NCI-H748 (cell line): ENCODE measurements at regions not wholly inside any gene's neighbourhood (a gene's known extent, or its start where the extent isn't known, plus 50 kb on each side); places are given as distances from the start of the nearest gene placed in this dataset.

Experiments
- DNase-seq: peaks from one replicate; lab custom pipeline; 2025; ENCODE audit not compliant: unreplicated experiment; lab: John Stamatoyannopoulos, UW

DNA sequence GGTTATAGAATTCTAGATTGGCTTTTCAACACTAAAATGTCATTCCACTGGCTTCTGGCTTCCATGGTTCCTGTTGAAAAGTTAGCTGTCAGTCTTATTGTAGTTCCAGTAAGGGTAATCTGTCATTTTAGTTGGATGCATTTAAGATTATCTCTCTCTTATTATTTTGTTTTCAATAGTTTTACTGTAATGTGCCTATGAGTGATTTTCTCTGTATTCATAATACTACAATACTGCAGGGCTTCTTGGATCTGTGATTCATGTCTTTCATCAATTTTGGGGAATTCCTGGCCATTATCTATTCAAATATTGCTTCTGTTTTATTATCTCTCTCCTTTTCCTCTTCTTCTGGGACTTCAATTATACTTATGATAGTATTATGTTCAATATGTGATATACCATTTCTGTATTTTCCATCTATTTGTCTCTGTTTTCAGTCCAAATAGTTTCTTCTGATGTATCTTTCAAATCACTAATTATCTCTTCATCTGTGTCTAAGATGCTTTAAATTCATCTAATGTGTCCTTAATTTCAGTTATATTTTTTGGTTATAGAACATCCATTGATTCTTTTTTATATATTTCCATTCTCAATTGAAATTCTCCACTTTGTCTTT lies 101.5 kb downstream of the KCTD15 start:
- no peak for DNase-seq

DNA sequence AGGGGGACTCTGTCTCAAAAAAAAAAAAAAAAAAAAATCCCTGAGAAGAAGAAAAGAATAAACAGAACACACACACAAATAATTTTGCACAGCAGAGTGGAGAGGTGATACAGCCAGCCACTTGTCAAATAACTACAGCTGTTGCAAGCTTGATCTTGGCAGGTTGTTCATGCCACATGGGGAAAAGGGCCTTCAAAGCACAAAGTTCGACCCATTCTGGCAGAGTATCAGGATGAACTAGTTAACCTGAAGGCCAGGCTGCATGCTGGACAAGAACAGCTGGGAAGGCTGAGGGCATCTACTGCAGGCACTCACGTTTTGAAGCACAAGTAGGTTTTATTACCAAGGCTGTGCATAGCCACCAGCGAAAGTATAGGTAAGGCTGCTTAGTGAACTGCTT lies 104.1 kb downstream of the KCTD15 start:
- DNase-seq, result no peak

DNA sequence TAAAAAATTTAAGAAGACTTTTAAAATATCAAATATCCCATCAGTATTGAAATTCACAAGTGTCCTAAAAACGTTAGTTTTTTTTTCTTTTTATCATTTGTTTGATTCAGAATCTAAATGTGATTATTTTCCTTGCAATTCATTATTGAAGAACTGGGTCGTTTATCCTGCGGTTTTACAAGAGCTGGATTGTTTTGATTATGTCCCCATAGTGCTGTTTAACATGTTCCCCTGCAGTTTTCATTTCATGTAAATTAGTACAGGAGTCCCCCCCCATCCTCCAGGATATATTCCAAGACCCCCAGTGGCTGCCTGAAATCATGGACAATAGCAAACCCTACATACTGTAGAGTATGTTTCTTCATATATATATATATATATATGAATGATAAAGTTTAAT lies 105.7 kb downstream of the KCTD15 start:
- DNase-seq, result no peak

DNA sequence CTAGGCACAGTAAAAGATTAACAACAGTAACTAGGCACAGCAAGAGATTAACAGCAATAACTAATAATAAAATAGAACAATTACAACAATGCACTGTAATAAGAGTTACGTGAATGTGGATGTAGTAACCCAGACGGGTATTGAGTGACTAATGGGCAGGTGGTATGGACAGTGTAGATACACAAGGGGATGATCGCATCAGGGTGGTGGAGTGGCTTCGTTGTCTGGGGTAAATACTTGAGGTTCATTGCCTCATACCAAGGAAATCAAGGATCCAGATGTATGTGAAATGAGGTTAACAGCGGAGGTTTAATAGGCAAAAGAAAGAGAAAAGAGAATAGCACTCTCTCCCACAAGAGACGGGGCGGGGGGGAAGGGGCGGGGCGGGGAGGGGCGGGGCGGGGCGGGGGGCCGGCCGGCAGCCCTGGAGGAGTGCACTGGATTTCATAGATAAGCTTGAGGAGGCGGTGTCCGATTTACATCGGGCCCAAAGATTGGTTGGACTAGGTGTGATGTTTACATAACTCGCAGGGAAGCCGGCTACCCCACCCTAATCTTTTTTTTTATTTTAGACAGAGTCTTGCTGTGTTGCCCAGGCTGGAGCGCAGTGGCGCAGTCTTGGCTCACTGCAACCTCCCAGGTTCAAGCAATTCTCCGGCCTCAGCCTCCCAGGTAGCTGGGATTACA lies 106.3 kb downstream of the KCTD15 start:
- peak; percentile 36 for DNase-seq

DNA sequence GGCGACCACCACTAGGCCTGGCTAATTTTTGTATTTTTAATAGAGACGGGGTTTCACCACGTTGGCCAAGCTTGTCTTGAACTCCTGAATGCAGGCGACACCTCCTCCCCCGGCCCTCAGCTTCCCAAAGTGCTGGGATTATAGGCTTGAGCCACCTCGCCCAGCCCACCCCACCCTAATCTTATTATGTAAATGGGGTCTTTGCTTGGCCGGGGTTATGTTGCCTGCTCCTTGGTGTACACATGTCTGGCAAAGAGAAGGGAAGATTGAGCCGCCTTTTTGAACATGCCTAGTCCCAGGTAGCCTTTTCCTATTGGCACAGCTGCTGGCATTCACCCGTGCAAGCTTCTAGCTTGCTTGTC lies 106.8 kb downstream of the KCTD15 start:
- no peak for DNase-seq

DNA sequence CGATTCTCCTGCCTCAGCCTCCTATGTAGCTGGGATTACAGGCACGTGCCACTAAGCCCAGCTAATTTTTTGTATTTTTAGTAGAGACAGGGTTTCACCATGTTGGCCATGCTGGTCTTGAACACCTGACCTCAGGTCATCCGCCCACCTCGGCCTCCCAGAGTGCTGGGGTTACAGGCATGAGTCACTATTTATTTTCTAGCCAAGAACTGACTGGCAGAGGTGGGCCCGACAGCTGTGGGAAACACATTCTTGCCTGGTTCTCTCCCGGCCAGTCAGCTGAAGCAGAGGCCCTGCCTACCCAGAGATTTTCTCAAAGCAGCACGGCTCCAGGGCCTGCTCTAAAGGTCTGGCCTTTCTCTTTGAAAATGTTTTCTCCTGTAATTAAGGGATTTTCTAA lies 108.0 kb downstream of the KCTD15 start:
- DNase-seq, result no peak

DNA sequence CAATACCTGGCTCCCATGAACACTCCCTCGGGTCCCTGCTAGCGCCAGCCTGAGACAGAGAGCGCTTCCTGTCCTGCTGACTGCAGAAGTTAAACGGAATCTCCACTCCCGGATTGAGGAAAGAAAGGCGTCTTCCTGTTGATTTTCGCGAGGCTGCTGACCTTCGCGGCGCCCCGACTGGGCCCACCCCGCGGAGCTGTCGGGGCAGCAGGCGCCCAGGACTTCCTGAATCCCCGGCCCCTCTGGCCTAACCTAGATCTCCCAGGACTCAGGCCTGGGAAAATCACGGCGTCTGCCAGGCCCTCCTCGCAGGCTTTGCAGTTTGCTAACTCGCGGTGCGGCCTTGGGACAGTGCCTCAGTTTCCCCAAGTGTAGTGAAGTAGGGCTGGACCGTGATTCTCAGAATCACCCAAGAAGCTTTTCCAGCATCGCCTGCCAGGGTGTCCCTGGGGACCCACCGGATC lies 108.8 kb downstream of the KCTD15 start:
- DNase-seq, result peak; percentile 30

DNA sequence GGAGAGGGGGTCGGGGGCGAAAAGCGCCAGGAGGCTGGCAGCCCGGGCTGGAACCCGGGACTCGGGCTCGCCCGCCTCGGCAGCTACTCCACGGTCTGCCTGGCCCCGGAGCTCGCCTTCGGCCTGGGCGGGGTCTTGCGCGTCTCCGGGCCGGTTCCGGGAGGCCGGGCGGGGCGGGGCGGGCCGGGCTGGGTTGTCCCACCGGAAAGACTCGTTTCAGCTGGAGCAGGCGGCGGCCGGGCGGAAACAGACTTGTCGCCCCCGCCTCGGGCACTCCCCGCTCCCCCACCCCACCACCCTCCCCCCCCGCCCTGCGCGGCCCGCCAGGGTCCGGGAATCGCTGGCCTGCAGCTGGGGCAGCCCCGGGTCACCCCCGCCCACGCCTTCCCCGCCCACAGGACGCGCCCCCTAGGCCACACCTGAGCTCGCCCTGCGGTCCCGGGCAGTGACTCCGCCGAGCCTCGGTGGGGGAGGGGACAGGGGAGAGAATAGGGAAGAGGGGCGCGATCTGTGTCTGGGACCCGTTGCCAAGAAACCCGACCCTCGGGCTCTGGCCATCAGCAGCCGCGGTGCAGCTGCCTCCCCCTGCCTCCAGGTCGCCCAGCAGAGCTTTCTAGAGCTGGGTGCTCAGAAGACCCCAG lies 109.4 kb downstream of the KCTD15 start:
- peak; percentile 50 for DNase-seq

DNA sequence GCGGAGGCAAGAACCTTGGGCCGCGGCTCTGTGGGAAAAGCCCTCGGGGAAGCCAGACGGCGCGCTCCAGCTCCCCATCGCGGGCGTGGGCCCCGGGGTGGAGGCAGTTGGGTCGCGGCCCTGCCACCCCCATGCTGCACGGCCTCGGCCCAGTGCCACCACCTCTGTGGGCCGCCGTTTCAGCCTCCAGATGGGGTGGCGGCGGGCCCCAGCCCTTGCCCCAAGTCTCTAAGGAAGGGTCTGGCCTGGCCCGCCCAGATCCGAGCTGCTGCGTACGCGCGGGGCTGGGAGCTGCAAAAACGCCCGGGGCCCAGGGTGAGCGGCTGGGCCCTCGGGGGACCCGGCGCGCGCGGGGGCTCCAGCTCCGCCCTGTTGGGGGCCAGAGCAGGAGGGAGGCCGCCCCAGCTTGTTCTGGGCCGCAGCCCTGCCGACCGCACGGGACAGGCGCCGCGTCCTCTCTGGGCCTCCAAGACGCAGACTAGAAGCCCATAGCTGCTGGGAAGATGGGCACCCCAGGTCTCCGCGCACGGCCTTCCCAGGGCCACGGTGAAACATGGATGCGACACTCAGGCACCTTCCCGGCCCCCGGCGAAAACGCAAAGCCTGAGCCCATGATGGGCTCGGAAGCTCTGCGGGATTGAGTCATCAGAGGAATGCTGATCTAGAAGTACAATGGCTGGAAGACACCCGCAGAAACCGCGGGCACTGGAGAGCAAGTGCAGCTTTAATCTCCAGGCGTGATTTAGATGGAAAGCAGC lies 110.1 kb downstream of the KCTD15 start:
- DNase-seq, result peak; percentile 17

DNA sequence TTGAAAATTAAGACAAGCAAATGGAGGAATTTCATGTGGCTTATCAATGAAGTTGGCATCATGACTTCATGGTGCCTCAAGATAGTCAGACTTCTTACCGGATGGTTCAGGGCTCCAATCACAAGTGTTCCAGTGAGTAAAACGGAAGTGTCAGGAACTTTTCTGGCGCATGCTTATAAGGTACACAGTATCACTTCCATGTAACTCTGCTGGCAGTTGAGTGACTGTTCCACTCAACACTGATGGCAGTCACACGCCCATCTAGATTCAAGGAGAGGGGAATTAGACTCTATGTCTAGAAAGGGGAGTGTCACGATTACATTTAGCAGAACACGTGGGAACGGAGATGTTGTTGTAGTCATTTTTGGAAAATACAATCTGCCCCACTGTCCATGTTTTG lies 114.3 kb downstream of the KCTD15 start:
- no peak for DNase-seq

DNA sequence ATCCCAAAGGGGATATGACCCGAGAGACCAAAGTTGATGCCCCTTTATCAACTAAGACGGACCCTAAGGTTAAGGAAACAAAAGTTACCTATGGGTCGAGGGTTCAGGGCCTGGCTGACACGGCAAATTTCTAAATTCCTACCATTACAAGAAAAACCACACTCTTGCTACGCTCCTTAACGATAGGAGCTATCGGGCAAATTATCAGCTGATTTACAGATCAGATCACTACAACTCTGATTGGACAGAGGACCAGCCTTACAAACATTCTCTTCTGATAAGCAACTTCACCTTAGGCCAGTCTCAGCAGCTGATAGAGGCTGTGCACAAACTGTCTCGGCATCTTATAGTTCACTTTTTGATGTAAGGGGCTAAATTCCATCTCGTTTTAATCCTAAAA lies 117.9 kb downstream of the KCTD15 start:
- no peak for DNase-seq

DNA sequence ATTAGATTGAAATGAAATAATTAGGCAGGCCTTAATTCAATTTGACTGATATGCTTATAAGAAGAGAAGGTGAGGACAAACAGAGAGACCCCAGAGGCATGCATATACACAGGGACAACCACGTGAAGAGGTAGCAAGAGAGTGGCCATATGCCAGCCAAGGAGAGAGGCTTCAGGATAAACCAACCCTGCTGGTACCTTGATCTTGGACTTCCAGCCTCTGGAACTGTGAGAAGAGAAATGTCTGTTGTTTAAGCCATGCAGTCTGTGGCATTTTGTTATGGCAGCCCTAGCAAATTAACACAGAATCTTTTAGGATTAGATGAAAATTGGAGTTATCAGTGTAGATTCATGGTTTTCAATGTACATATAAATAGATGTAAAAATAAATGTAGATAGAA lies 120.1 kb downstream of the KCTD15 start:
- DNase-seq, result no peak

DNA sequence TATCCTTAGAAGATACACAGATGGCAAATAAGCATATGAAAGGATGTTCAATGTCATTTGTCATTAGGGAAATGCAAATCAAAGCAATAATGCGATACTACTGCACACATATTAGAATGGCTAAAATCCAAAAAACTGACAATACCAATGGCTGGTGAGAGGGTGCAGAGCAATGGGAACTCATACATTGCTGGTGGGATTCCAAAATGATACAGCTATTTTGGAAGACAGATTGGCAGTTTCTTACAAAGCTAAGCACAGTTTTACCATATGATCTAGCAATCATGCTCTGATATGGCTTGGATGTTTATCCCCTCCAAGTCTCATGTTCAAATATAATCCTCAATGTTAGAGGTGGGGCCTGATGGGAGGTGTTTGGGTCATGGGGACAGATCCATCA lies 122.6 kb downstream of the KCTD15 start:
- DNase-seq, result no peak

DNA sequence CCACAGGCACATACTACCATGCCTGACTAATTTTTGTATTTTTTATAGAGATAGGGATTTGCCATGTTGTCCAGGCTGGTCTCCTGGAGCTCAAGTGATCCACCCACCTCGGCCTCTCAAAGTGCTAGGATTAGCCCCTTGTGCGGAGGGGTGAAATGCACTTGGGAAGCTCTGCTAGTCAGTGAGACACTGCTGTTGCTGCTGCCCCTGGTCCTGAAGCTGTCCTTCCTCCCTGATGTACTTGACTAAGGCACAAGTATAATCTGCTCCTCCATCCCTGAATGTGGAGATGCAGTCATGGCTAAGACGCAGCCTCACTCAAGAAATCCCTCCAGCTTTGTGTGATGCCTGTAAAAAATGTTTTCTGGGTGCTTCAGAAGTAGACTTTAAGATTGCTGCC lies 124.5 kb downstream of the KCTD15 start:
- DNase-seq, result no peak

DNA sequence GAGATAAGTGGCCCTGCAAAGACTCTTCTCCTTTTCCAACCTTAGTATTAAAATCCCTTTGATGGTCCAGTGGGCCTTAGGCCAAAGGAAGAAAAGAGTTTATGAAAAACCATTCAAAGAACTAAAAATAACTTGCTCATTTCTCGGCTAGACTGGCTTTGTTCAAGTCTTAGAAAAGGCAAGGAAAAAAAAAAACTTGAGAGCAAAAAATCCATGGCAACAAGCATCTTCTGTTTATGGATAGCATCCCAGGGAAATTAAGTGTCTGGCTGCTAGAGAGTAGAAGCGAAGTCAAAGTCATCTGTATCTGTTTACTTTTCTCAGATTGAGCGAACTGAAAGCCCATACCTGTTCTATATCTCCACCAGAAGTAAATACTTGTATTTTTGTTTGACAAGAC lies 129.6 kb downstream of the KCTD15 start:
- no peak for DNase-seq

DNA sequence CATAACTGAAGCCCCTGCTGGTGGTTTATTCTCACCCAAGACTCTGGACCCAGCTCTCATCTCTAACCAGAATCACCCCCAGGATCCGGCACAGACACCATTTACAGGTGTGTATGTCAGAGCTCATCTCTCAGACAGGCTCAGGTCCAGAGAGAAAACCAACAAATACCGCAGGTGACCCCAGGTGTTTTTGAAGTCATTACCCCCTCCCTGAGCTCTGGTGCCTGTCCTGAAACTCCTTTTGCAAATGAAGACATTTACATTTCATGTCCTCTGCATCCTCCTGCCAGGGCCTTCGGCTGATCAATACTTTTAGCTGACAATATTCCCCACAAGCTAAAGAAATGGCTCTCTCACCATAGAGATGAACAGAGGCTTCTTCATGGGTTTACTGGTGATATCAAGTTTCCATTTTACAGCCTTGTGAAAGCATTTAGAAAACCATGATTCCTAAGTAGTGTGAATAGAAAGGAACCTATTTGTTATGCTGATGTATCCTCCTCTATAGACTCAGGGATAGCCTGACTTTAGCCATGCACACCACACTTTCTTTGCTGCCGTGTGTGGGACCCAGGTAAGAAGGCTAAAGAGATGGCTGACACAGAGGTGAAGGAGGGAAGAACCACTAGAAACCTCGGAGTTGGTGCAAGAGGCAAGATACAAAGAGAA lies 131.3 kb downstream of the KCTD15 start:
- DNase-seq, result no peak

DNA sequence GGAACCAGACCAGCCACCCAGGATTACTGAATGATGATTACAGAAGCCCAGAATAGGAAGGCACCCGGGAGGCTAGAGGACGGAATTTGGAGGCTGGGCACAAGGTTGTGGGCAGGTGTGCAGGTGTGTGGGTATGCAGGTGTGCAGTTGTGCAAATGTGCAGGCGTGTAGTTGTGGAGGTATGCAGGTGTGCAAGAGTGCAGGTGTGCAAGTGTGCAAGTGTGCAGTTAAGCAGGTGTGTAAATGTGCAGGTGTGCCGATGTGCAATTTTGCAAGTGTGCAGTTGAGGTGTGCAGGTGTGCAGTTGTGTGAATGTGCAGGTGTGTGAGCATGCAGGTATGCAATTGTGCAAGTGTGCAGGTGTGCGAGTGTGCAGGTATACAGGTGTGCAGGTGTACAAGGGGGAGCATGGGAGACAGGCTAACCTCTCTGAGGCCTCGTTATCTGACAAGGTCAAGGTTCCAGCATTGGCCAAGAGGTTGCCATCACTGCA lies 131.8 kb downstream of the KCTD15 start:
- DNase-seq, result no peak

DNA sequence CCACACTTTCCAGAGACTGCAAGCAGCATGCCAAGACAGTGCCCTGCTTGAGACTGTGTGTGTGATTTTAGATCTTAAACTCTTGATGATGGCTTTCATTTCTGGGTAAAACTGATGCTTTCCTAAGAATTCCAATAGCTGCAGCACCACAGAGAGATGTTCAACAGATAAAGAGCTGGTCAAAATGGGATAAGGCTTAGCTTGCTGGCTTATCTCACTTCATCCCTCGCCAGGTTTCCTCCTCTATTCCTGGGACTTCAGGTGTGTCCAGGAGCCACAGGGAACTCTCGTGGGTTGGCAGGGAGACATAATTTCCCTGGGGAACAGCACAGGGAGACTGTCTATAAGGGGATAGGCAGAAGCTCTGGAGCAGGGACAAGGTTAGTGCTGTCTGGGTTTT lies 137.3 kb downstream of the KCTD15 start:
- DNase-seq, result no peak

DNA sequence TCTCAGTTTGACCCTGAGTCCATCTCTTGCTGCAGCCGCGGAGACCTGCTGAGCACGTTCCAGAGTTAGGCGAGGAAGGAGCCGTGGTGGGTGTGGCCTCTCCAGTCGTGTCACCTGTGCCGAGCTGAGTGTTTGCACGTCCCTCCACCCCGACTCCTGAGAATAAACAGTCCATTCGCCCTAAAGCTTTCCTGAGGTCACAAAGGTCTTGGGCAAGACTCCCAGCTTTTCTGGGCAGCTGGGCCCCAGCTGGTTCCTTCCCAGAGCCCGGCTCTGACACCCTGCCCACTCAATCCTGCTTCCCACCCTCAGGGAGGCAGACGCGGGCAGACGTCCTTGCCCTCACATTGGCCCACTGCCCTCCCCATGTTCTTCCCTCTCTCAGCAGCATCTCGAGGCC lies 142.2 kb downstream of the KCTD15 start:
- DNase-seq, result no peak

DNA sequence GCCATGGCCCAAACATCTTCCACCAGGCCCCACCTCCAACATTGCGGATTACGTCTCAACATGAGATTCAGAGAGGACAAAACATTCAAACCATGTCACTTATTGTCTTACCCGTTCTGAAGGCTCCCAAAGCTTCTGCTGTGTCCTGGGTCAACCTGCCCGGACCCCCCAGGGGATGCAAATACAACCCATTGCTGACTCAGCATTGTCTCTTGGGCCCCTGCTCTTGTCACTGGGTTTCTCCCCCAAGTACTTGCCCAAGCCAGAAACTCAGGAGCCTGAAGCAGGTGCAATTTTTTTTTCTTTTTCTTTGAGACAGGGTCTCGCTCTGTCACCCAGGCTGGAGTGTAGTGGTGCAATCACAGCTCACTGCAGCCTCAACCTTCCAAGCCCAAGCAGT lies 144.5 kb downstream of the KCTD15 start:
- DNase-seq, result no peak
